Mammary epithelial cell (primary cell): ENCODE measurements at regions not wholly inside any gene's neighbourhood (a gene's known extent, or its start where the extent isn't known, plus 50 kb on each side); places are given as distances from the start of the nearest gene placed in this dataset.

Source experiments
- CTCF ChIP-seq, 2 donors: IDR thresholded peaks in 1 of 2; conservative IDR thresholded peaks in 1 of 2; 2 replicates each; pipeline ENCODE4 v1.5.1; 2011 to 2012; ENCODE audit warnings: inconsistent platforms in 2 of 2, low read length in 2 of 2, mild to moderate bottlenecking in 2 of 2, control low read depth in 1 of 2, low read depth in 1 of 2; ENCODE audit not compliant: insufficient read depth in 1 of 2; ENCODE audit errors: extremely low read depth in 1 of 2
- EZH2 ChIP-seq: IDR thresholded peaks from 2 replicates; pipeline ENCODE4 v1.6.1; 2012; ENCODE audit warnings: low read length, inconsistent platforms, borderline replicate concordance

DNA sequence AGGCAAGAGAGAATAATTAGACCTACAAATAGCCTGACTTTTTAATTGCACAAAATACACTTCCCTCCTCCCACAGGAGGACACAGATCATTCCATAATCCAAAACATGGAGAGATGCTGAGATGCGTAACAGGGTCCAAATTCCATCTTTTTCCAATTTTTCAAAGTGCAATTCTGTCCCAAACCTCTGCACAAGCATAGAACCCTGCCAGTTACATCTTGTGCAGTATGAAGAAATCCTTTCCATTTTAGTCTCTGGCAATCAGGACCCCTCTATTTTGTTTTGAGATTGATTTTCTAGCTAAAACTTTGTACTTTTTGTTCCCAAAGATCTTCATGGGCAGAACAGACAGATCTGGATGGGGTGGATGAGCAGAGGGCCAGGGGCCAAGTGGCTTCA, 209.2 kb downstream of the B3GLCT start:
- TF ChIP-seq CTCF (conservative IDR thresholded peaks at IDR 0.05 in 1 of 2, IDR thresholded peaks at IDR 0.05 in 1 of 2; ENCODE audit: extremely low read depth in 1 of 2, insufficient read depth in 1 of 2, low read depth in 1 of 2, low read length in 2 of 2) (no peak), EZH2 (no peak)
